SK-N-SH (cell line): ENCODE measurements at regions not wholly inside any gene's neighbourhood (a gene's known extent, or its start where the extent isn't known, plus 50 kb on each side); places are given as distances from the start of the nearest gene placed in this dataset.

Experiments used
- MXI1 ChIP-seq: IDR thresholded peaks from 2 replicates; pipeline ENCODE4 v1.6.1; 2012; ENCODE audit warnings: mild to moderate bottlenecking, low read depth, low read length, improper control_type of control experiment
- TF ChIP-seq, protein P1 (sequence below): fragments of 200-600 bp; sonication (generic); IDR thresholded peaks from 2 replicates; pipeline ENCODE4 v1.6.1; 2017; ENCODE audit warnings: antibody characterized with exemption, mild to moderate bottlenecking, moderate library complexity

- TF ChIP-seq, protein P1, sequence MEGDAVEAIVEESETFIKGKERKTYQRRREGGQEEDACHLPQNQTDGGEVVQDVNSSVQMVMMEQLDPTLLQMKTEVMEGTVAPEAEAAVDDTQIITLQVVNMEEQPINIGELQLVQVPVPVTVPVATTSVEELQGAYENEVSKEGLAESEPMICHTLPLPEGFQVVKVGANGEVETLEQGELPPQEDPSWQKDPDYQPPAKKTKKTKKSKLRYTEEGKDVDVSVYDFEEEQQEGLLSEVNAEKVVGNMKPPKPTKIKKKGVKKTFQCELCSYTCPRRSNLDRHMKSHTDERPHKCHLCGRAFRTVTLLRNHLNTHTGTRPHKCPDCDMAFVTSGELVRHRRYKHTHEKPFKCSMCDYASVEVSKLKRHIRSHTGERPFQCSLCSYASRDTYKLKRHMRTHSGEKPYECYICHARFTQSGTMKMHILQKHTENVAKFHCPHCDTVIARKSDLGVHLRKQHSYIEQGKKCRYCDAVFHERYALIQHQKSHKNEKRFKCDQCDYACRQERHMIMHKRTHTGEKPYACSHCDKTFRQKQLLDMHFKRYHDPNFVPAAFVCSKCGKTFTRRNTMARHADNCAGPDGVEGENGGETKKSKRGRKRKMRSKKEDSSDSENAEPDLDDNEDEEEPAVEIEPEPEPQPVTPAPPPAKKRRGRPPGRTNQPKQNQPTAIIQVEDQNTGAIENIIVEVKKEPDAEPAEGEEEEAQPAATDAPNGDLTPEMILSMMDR = no peak
- no peak for TF ChIP-seq MXI1
Observed at GRCh38 chr6:164398647-164399046, 910.8 kb downstream of the C6orf118 start.
